ENCODE measurements at regions not wholly inside any gene's neighbourhood (a gene's known extent, or its start where the extent isn't known, plus 50 kb on each side); places are given as distances from the start of the nearest gene placed in this dataset.

DNA sequence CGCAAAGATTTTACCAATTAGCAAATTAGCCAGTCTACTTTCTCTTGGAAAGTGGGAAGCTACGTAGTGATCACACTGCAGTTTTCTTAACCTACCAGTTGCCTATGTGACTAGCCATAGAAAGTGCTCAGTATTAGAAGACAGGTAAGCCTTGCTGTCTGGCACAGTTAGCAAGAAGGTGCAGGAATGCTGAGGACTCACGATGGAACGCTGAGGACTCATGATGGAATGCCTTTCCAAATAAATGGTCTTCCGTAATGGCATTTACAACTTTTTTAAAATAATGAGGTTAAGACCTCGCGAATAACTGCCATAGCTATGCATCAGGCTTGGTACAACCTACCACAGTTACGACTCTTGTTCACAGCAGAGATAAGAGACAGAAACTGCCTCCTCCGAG lies 1645.6 kb upstream of the MIR17HG start:
- H3K9ac ChIP-seq (ENCODE audit: insufficient read length): no peak overlapping the region
- H3K36me3 ChIP-seq (ENCODE audit: insufficient read depth, low read length): no peaks in the 10 kb centered on the region
- H3K9me3 ChIP-seq (ENCODE audit: low read depth, low read length): no peaks in the 10 kb centered on the region
- DNase-seq (ENCODE audit: low read depth, low spot score): no peak
- TF ChIP-seq FOXP2 (optimal IDR thresholded peaks at IDR 0.05; ENCODE audit: control extremely low read depth, extremely low read length, insufficient read depth) (no peak), EZH2 (IDR thresholded peaks at IDR 0.05) (no peak), POLR2AphosphoS5 (IDR thresholded peaks at IDR 0.05; ENCODE audit: borderline replicate concordance, low read depth, low read length) (no peak)
- no peak overlapping the region for H3K4me3 ChIP-seq
- H3K27ac ChIP-seq: no peak overlapping the region

DNA sequence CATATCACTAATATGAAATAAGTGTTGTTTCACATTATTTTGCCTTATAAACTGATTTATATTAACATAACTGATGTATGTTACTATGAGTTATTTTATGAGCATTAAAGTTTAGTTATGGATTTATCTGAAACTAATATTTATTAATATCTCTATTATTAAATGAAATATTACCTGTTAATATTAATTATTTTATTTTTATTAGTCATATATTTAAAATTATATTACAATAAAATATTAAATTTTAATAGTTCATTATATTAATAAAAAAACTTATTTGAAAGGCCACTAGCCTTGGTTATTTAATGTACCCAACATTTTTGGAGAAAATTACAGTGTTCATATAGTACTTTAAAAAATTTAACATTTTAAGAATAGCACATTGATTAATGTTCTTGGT lies 1643.4 kb upstream of the MIR17HG start:
- Histone ChIP-seq H3K36me3 (ENCODE audit: insufficient read depth, low read length) (no peaks in the 10 kb centered on the region), H3K4me3 (no peak overlapping the region), H3K27ac (no peak overlapping the region), H3K9me3 (ENCODE audit: low read depth, low read length) (no peaks in the 10 kb centered on the region), H3K9ac (ENCODE audit: insufficient read length) (no peak overlapping the region)
- TF ChIP-seq POLR2AphosphoS5 (IDR thresholded peaks at IDR 0.05; ENCODE audit: borderline replicate concordance, low read depth, low read length) (no peak), FOXP2 (optimal IDR thresholded peaks at IDR 0.05; ENCODE audit: control extremely low read depth, extremely low read length, insufficient read depth) (no peak), EZH2 (IDR thresholded peaks at IDR 0.05) (no peak)
- no peak for DNase-seq (ENCODE audit: low read depth, low spot score)

DNA sequence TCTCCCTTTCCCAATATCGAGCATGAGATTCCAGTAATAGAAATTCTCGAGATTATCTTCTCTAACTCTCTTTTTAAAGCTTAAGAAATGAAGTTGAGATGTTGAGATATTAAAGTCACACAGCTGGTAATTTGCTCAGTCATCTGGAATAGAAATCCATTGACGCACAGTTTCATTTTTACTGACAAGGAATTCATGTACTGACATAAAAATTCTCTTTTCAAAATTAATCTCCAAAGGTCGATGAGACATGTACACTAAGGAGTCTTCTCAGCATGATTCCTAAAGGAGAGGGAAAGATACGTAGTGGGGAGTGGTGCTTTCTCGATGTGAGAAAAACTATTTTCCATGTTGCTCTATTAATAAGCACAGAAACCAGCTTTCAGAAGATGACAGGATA lies 1639.5 kb upstream of the MIR17HG start:
- Histone ChIP-seq H3K4me3 (no peak overlapping the region), H3K9me3 (ENCODE audit: low read depth, low read length) (no peaks in the 10 kb centered on the region), H3K9ac (ENCODE audit: insufficient read length) (no peak overlapping the region), H3K36me3 (ENCODE audit: insufficient read depth, low read length) (no peaks in the 10 kb centered on the region), H3K27ac (no peak overlapping the region)
- DNase-seq (ENCODE audit: low read depth, low spot score): no peak
- no peak for TF ChIP-seq FOXP2 (optimal IDR thresholded peaks at IDR 0.05; ENCODE audit: control extremely low read depth, extremely low read length, insufficient read depth)
- TF ChIP-seq POLR2AphosphoS5 (IDR thresholded peaks at IDR 0.05; ENCODE audit: borderline replicate concordance, low read depth, low read length): no peak
- no peak for TF ChIP-seq EZH2 (IDR thresholded peaks at IDR 0.05)

DNA sequence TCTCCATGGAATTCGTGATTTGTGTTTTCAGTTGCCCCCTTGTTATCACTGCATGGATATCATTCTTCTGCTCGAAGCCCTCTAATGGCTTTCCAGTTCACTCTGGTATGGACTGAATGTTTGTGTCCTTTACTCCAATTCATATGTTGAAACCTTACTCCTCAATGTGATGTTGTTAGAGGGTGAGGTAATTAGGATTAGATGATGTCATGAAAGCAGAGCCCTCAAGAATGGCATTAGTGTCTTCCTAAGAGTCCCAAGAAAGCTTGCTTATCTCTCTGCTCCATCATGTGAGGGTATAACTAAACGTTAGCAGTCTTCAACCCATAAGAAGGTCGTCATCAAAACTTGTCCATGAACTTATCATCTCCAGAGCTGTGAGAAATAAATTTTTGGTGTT lies 1626.3 kb upstream of the MIR17HG start:
- no peaks in the 10 kb centered on the region for H3K36me3 ChIP-seq (ENCODE audit: insufficient read depth, low read length)
- no peak for TF ChIP-seq EZH2 (IDR thresholded peaks at IDR 0.05)
- TF ChIP-seq FOXP2 (optimal IDR thresholded peaks at IDR 0.05; ENCODE audit: control extremely low read depth, extremely low read length, insufficient read depth): no peak
- TF ChIP-seq POLR2AphosphoS5 (IDR thresholded peaks at IDR 0.05; ENCODE audit: borderline replicate concordance, low read depth, low read length): no peak
- no peak overlapping the region for H3K27ac ChIP-seq
- DNase-seq (ENCODE audit: low read depth, low spot score): no peak
- H3K9me3 ChIP-seq (ENCODE audit: low read depth, low read length): no peaks in the 10 kb centered on the region
- no peak overlapping the region for H3K4me3 ChIP-seq
- H3K9ac ChIP-seq (ENCODE audit: insufficient read length): no peak overlapping the region

DNA sequence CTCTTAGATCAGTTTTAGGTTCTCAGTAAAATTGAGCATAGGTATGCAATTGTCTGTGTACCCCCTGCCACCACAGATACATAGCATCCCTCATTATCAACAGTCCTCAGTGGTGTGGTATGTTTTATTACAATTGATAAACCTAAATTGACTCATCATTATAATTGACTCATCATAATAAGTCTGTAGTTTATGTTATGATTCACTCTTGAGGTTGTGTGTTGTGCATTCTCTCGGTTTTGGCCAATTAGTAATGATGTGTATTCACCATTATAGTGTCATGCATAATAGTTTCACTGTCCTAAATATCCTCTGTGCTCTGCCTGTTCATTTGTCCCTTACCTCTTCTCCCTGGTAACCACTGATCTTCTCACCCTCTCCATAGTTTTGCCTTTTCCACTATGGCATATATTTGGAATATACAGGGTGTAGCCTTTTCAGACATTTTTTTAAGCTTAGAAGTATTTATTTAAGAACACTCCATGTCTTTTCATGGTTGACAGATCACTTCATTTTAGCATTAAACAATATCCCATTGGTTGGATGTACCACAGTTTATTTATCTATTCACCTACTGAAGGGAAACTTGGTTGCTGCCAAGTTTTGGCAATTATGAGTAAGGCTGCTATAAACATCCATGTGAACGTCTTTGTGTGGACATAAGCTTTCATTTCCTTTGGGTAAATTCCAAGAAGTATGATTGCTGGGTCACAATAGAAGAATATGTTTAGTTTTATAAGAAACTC lies 1620.6 kb upstream of the MIR17HG start:
- TF ChIP-seq POLR2AphosphoS5 (IDR thresholded peaks at IDR 0.05; ENCODE audit: borderline replicate concordance, low read depth, low read length) (no peak), EZH2 (IDR thresholded peaks at IDR 0.05) (no peak), FOXP2 (optimal IDR thresholded peaks at IDR 0.05; ENCODE audit: control extremely low read depth, extremely low read length, insufficient read depth) (no peak)
- no peak overlapping the region for H3K4me3 ChIP-seq
- H3K9me3 ChIP-seq (ENCODE audit: low read depth, low read length): no peaks in the 10 kb centered on the region
- no peak overlapping the region for H3K27ac ChIP-seq
- DNase-seq (ENCODE audit: low read depth, low spot score): no peak
- H3K36me3 ChIP-seq (ENCODE audit: insufficient read depth, low read length): no peaks in the 10 kb centered on the region
- H3K9ac ChIP-seq (ENCODE audit: insufficient read length): no peak overlapping the region

DNA sequence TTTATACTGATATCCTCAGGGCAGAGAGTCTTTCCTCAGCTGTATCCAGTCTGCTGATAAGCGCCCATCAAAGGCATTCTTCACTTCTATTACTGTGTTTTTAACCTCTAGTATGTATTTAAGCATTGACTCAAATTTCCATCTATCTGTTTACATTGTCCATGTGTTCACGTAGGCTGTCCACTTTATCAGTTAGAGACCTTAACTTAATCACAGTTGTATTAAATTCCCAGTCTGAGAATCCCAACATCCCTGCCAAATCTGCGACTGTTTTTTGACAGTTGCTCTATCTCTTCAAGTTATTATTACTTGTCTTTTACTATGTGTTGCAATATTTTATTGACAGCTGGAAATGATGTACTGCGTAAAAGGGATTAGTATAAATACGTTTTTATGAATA lies 1613.7 kb upstream of the MIR17HG start:
- H3K9me3 ChIP-seq (ENCODE audit: low read depth, low read length): no peaks in the 10 kb centered on the region
- no peak overlapping the region for H3K4me3 ChIP-seq
- no peak for DNase-seq (ENCODE audit: low read depth, low spot score)
- no peak overlapping the region for H3K9ac ChIP-seq (ENCODE audit: insufficient read length)
- H3K36me3 ChIP-seq (ENCODE audit: insufficient read depth, low read length): no peaks in the 10 kb centered on the region
- TF ChIP-seq EZH2 (IDR thresholded peaks at IDR 0.05): no peak
- TF ChIP-seq FOXP2 (optimal IDR thresholded peaks at IDR 0.05; ENCODE audit: control extremely low read depth, extremely low read length, insufficient read depth): no peak
- no peak for TF ChIP-seq POLR2AphosphoS5 (IDR thresholded peaks at IDR 0.05; ENCODE audit: borderline replicate concordance, low read depth, low read length)
- H3K27ac ChIP-seq: no peak overlapping the region

DNA sequence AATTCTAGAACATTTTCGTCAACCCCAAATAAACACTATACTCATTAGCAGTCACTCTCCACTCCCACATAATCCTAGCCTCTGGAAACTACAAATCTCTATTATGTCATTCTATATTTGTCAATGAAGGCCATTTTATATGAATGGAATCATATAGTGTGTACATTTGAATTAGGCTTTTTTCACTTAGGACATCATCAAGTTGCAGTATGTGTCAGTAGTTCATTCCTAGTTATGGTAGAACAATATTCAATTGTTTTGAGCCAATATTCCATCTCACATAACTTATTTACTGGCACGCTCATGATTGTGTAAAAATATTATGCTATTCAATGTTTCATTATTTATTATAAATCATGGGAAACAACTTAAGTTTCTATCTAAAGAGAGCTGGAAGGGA lies 1610.4 kb upstream of the MIR17HG start:
- no peak overlapping the region for H3K9ac ChIP-seq (ENCODE audit: insufficient read length)
- no peak overlapping the region for H3K27ac ChIP-seq
- no peaks in the 10 kb centered on the region for H3K36me3 ChIP-seq (ENCODE audit: insufficient read depth, low read length)
- H3K9me3 ChIP-seq (ENCODE audit: low read depth, low read length): no peaks in the 10 kb centered on the region
- no peak overlapping the region for H3K4me3 ChIP-seq
- DNase-seq (ENCODE audit: low read depth, low spot score): no peak
- TF ChIP-seq EZH2 (IDR thresholded peaks at IDR 0.05) (no peak), FOXP2 (optimal IDR thresholded peaks at IDR 0.05; ENCODE audit: control extremely low read depth, extremely low read length, insufficient read depth) (no peak), POLR2AphosphoS5 (IDR thresholded peaks at IDR 0.05; ENCODE audit: borderline replicate concordance, low read depth, low read length) (no peak)

DNA sequence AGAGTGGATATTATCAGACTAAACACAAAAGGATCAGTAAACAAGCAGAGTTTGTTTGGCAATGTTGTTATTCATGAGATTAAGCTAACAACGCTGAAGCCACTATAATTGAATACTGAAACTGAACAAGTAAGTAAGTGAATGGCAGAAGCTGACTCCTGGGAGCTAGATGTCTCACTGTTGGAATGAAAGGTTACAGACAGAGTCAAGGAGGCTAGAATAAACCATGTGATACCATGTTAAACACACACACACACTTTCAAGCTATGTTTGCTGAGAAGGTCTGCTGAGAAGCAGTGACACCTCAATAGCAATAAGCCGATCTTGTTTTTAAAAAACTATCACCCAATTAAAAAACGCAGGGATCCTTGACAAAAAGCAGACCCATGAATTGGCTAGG lies 1609.4 kb upstream of the MIR17HG start:
- TF ChIP-seq POLR2AphosphoS5 (IDR thresholded peaks at IDR 0.05; ENCODE audit: borderline replicate concordance, low read depth, low read length) (no peak), FOXP2 (optimal IDR thresholded peaks at IDR 0.05; ENCODE audit: control extremely low read depth, extremely low read length, insufficient read depth) (no peak), EZH2 (IDR thresholded peaks at IDR 0.05) (no peak)
- no peak overlapping the region for H3K9ac ChIP-seq (ENCODE audit: insufficient read length)
- H3K4me3 ChIP-seq: no peak overlapping the region
- no peak for DNase-seq (ENCODE audit: low read depth, low spot score)
- no peaks in the 10 kb centered on the region for H3K36me3 ChIP-seq (ENCODE audit: insufficient read depth, low read length)
- no peak overlapping the region for H3K27ac ChIP-seq
- H3K9me3 ChIP-seq (ENCODE audit: low read depth, low read length): no peaks in the 10 kb centered on the region
